IMR-90 (cell line): ENCODE measurements at regions not wholly inside any gene's neighbourhood (a gene's known extent, or its start where the extent isn't known, plus 50 kb on each side); places are given as distances from the start of the nearest gene placed in this dataset.

Experiments used
- ATAC-seq: fragments of 200-7000 bp; cut with Tn5 transposase; 2 replicates; pipeline ENCODE4 v1.9.1; 2020; ENCODE audit warnings: low read depth, mild to moderate bottlenecking, moderate library complexity
- BruUV-seq: library from RNA; stranded (reverse); fragments of 400-500 nt; replicated peaks from 2 replicates; lab custom pipeline; 2021; lab: Mats Ljungman, UMichigan
- CTCF ChIA-PET: fragments of 300-600 bp; formaldehyde crosslinking; extraction: SDS; loops from one replicate; lab custom pipeline; 2021; ENCODE audit warnings: antibody characterized with exemption; lab: Yijun Ruan, JAX
- POLR2A ChIA-PET: fragments of 300-600 bp; sonication (Branson Sonifier 250); formaldehyde crosslinking; loops from one replicate; lab custom pipeline; 2022; ENCODE audit warnings: antibody characterized with exemption; ENCODE audit not compliant: unreplicated experiment; lab: Charles Lee
- DNase-seq: peaks from one replicate; pipeline ENCODE4 v3.0.0; 2013
- H2AFZ ChIP-seq: replicated peaks from 2 replicates; pipeline ENCODE3; 2013; ENCODE audit warnings: low read length, mild to moderate bottlenecking; ENCODE audit not compliant: poor library complexity
- H2AK5ac ChIP-seq: 2 replicates; pipeline ENCODE4 v1.6.1; 2013; ENCODE audit warnings: low read depth, low read length, inconsistent platforms
- H2AK9ac ChIP-seq: replicated peaks from 2 replicates; pipeline ENCODE3; 2013; ENCODE audit warnings: mild to moderate bottlenecking, low read depth, low read length, moderate library complexity; ENCODE audit not compliant: poor library complexity
- H2BK120ac ChIP-seq: 2 replicates; pipeline ENCODE4 v1.6.1; 2013; ENCODE audit warnings: low read depth, low read length, inconsistent platforms
- H2BK15ac ChIP-seq: 3 replicates; pipeline ENCODE4 v1.6.1; 2013; ENCODE audit warnings: low read depth, low read length, inconsistent platforms
- H2BK20ac ChIP-seq: 2 replicates; pipeline ENCODE4 v1.6.1; 2013; ENCODE audit warnings: low read depth, mild to moderate bottlenecking, inconsistent platforms, low read length, moderate library complexity
- H2BK5ac ChIP-seq: 2 replicates; pipeline ENCODE4 v1.6.1; 2013; ENCODE audit warnings: mild to moderate bottlenecking, low read depth, low read length, inconsistent platforms; ENCODE audit not compliant: poor library complexity, severe bottlenecking
- H3K14ac ChIP-seq: replicated peaks from 2 replicates; pipeline ENCODE4 v1.6.1; 2013; ENCODE audit warnings: low read depth, low read length, inconsistent platforms
- H3K18ac ChIP-seq: 2 replicates; pipeline ENCODE4 v1.6.1; 2013; ENCODE audit warnings: low read depth, low read length, control low read depth
- H3K23ac ChIP-seq: 2 replicates; pipeline ENCODE4 v1.6.1; 2013; ENCODE audit warnings: low read depth, low read length, inconsistent platforms
- H3K27ac ChIP-seq: 2 replicates; pipeline ENCODE4 v1.5.1; 2013; ENCODE audit warnings: mild to moderate bottlenecking, control low read depth, low read length; ENCODE audit not compliant: insufficient read depth
- H3K27me3 ChIP-seq: 2 replicates; pipeline ENCODE4 v1.6.1; 2013; ENCODE audit warnings: low read length; ENCODE audit not compliant: control insufficient read depth, insufficient read depth
- H3K36me3 ChIP-seq: 2 replicates; pipeline ENCODE4 v1.6.1; 2013; ENCODE audit warnings: low read length, mixed read lengths; ENCODE audit not compliant: control insufficient read depth, insufficient read depth
- H3K4ac ChIP-seq: 2 replicates; pipeline ENCODE4 v1.6.1; 2013; ENCODE audit warnings: low read depth, low read length, inconsistent platforms
- H3K4me1 ChIP-seq: 2 replicates; pipeline ENCODE4 v1.6.1; 2013; ENCODE audit warnings: low read length, mixed read lengths; ENCODE audit not compliant: control insufficient read depth, insufficient read depth
- H3K4me2 ChIP-seq: 2 replicates; pipeline ENCODE4 v1.6.1; 2013; ENCODE audit warnings: low read depth, mild to moderate bottlenecking, control low read depth, low read length, moderate library complexity
- H3K4me3 ChIP-seq: 2 replicates; pipeline ENCODE4 v1.5.1; 2013; ENCODE audit warnings: low read depth, mild to moderate bottlenecking, control low read depth, low read length, moderate library complexity; ENCODE audit not compliant: insufficient read depth
- H3K56ac ChIP-seq: 2 replicates; pipeline ENCODE4 v1.6.1; 2013; ENCODE audit warnings: low read length, inconsistent platforms; ENCODE audit not compliant: insufficient read depth; ENCODE audit errors: extremely low read depth
- H3K79me1 ChIP-seq, 2 experiments: 2 replicates each; pipeline ENCODE4 v1.6.1; 2013; ENCODE audit warnings: low read length in 2 of 2, inconsistent platforms in 1 of 2, low read depth in 1 of 2
- H3K9ac ChIP-seq: 2 replicates; pipeline ENCODE4 v1.6.1; 2013; ENCODE audit warnings: low read depth, low read length, control low read depth
- H3K9me1 ChIP-seq: 2 replicates; pipeline ENCODE4 v1.6.1; 2013; ENCODE audit warnings: low read length, inconsistent platforms; ENCODE audit not compliant: insufficient read depth
- H3K9me3 ChIP-seq: 2 replicates; pipeline ENCODE4 v1.6.1; 2013; ENCODE audit warnings: low read length; ENCODE audit not compliant: control insufficient read depth, insufficient read depth
- H4K20me1 ChIP-seq: 2 replicates; pipeline ENCODE4 v1.6.1; 2013; ENCODE audit warnings: low read length, inconsistent platforms; ENCODE audit not compliant: insufficient read depth
- H4K5ac ChIP-seq: 2 replicates; pipeline ENCODE4 v1.6.1; 2013; ENCODE audit warnings: mild to moderate bottlenecking, low read depth, low read length, control low read depth
- H4K8ac ChIP-seq, 2 experiments: 2 replicates each; pipeline ENCODE4 v1.6.1; 2013; ENCODE audit warnings: low read depth in 2 of 2, low read length in 2 of 2, control low read depth in 1 of 2, inconsistent platforms in 1 of 2
- H4K91ac ChIP-seq: 2 replicates; pipeline ENCODE4 v1.6.1; 2013; ENCODE audit warnings: low read depth, low read length, inconsistent platforms; ENCODE audit not compliant: insufficient read depth
- CHD1 ChIP-seq: IDR thresholded peaks from 2 replicates; pipeline ENCODE4 v1.6.1; 2012; ENCODE audit warnings: low read depth, low read length, improper control_type of control experiment
- RFX5 ChIP-seq: IDR thresholded peaks from 2 replicates; pipeline ENCODE4 v1.8.0; 2012; ENCODE audit warnings: low read depth, mild to moderate bottlenecking, low read length, moderate library complexity
- WGBS, 2 experiments: methylation state at CpG; one replicate each; pipeline versions ENCODE4 v1.1.5 to v1.1.7; 2013; ENCODE audit warnings: missing lambda C conversion rate in 2 of 2; ENCODE audit not compliant: insufficient read length in 1 of 2; ENCODE audit errors: extremely low coverage in 2 of 2; 5-methylcytosine and 5-hydroxymethylcytosine counted together
- dilution Hi-C: fragments of 300-500 bp; cut with HindIII; formaldehyde crosslinking; loops from one replicate; pipeline ENCODE4 v1.14.3; 2018; ENCODE audit warnings: low sequenced_read_pairs; ENCODE audit not compliant: unreplicated experiment
- in situ Hi-C: fragments of 300-500 bp; cut with MboI; formaldehyde crosslinking; loops from 3 replicates; pipeline ENCODE4 v1.14.3; 2019; ENCODE audit warnings: low sequenced_read_pairs, inconsistent platforms, mixed read lengths
- intact Hi-C: fragments of 100-400 bp; cut with micrococcal nuclease; formaldehyde crosslinking; loops from 2 replicates; pipeline ENCODE4 v1.10.0; 2022
- TF ChIP-seq, protein P1 (sequence below): fragments of 150-350 bp; IDR thresholded peaks from 2 replicates; pipeline ENCODE4 v1.6.1; 2016; ENCODE audit warnings: low read depth, mild to moderate bottlenecking, low read length, moderate library complexity, borderline replicate concordance

GRCh38 chr2:10223932-10224720 lies 78.6 kb upstream of the HPCAL1 start:
- POLR2A ChIA-PET = no interaction called here
- no peak overlapping the region for H2AK9ac ChIP-seq
- dilution Hi-C loops = no loop called here

More at GRCh38 chr2:10223932-10224720, 78.6 kb upstream of the HPCAL1 start:
- Histone ChIP-seq H4K5ac (no peak overlapping the region), H3K4me3 (no peak overlapping the region), H3K79me1 (no peaks in the 10 kb centered on the region), H3K4ac (no peak overlapping the region), H2BK120ac (no peak overlapping the region), H2AK5ac (no peak overlapping the region), H2BK20ac (no peak overlapping the region), H4K91ac (no peak overlapping the region), H2BK5ac (no peak overlapping the region), H3K14ac (no peak overlapping the region), H2AFZ (no peak overlapping the region), H4K20me1 (no peaks in the 10 kb centered on the region), H3K18ac (no peak overlapping the region), H3K9me3 (no peaks in the 10 kb centered on the region), H3K56ac (no peak overlapping the region), H3K27ac (no peak overlapping the region), H2BK15ac (no peak overlapping the region), H3K27me3 (peaks cover 8% of the 10 kb centered on the region), H3K23ac (no peak overlapping the region), H3K9me1 (peaks cover 6% of the 10 kb centered on the region; the same call in 1 of the 2 replicates), H3K4me1 (peaks cover 8% of the 10 kb centered on the region), H4K8ac (no peak overlapping the region), H3K9ac (no peak overlapping the region), H3K36me3 (no peaks in the 10 kb centered on the region), H3K4me2 (no peak overlapping the region)
- BruUV-seq = no TSS peak
- TF ChIP-seq RFX5 (no peak), CHD1 (no peak)
- TF ChIP-seq, protein P1, sequence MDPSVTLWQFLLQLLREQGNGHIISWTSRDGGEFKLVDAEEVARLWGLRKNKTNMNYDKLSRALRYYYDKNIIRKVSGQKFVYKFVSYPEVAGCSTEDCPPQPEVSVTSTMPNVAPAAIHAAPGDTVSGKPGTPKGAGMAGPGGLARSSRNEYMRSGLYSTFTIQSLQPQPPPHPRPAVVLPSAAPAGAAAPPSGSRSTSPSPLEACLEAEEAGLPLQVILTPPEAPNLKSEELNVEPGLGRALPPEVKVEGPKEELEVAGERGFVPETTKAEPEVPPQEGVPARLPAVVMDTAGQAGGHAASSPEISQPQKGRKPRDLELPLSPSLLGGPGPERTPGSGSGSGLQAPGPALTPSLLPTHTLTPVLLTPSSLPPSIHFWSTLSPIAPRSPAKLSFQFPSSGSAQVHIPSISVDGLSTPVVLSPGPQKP = no peak
- CTCF ChIA-PET = no interaction called here
- intact Hi-C loops = no loop called here
- WGBS, 2 experiments = 75% methylated on average over 4 of the region's 16 CpGs; no CpG with 5 or more reads in 1 of the 2 experiments
- DNase-seq (no peak), ATAC-seq (no peak)
- in situ Hi-C loops = no loop called here
